GM12891 (cell line): ENCODE measurements at regions not wholly inside any gene's neighbourhood (a gene's known extent, or its start where the extent isn't known, plus 50 kb on each side); places are given as distances from the start of the nearest gene placed in this dataset.
"Not testable (repeated sequence)": the region's sequence is repeated elsewhere in the genome, so short reads cannot be mapped to it uniquely, and the experiment has no call there.

Experiments
- POLR2AphosphoS5 ChIP-seq: IDR thresholded peaks from 2 replicates; pipeline ENCODE4 v1.6.1; 2011; ENCODE audit warnings: low read depth, low read length, control low read depth
- TAF1 ChIP-seq: IDR thresholded peaks from 2 replicates; pipeline ENCODE4 v1.6.1; 2011; ENCODE audit warnings: low read depth, low read length, control low read depth

GRCh38 chr12:27857006-27857405, 77.0 kb upstream of the MANSC4 start:
- not testable (repeated sequence) for TF ChIP-seq TAF1, POLR2AphosphoS5
